CD4-positive, alpha-beta memory T cell (primary cell): ENCODE measurements at regions not wholly inside any gene's neighbourhood (a gene's known extent, or its start where the extent isn't known, plus 50 kb on each side); places are given as distances from the start of the nearest gene placed in this dataset.

Experiments used
- CTCF ChIA-PET: fragments of 350-600 bp; sonication (Branson Sonifier 250); formaldehyde crosslinking; loops from one replicate; lab custom pipeline; 2021; ENCODE audit warnings: inconsistent platforms; ENCODE audit not compliant: partially characterized antibody; lab: Charles Lee
- POLR2A ChIA-PET: fragments of 350-600 bp; sonication (Branson Sonifier 250); formaldehyde crosslinking; loops from one replicate; lab custom pipeline; 2021; ENCODE audit not compliant: partially characterized antibody; lab: Charles Lee
- DNase-seq, 5 donors: peaks; one replicate each; pipeline versions ENCODE4 v3.0.0 to v3.0.0-alpha.2; 2020 to 2022; ENCODE audit warnings: mixed read lengths in 1 of 5
- H3K27ac ChIP-seq: one replicate; pipeline ENCODE4 v1.7.0; 2013; ENCODE audit warnings: low read depth, low read length
- H3K27me3 ChIP-seq: 2 replicates; pipeline ENCODE4 v1.7.0; 2013; ENCODE audit warnings: mild to moderate bottlenecking, low read length, moderate library complexity; ENCODE audit not compliant: insufficient read depth
- H3K36me3 ChIP-seq: 2 replicates; pipeline ENCODE4 v1.7.0; 2013; ENCODE audit warnings: mild to moderate bottlenecking, low read length, moderate library complexity; ENCODE audit not compliant: insufficient read depth
- H3K4me1 ChIP-seq: 2 replicates; pipeline ENCODE4 v1.7.0; 2013; ENCODE audit warnings: mild to moderate bottlenecking, low read length, moderate library complexity; ENCODE audit not compliant: insufficient read depth
- H3K4me3 ChIP-seq, 2 donors: one replicate each; pipeline ENCODE4 v1.7.0; 2013; ENCODE audit warnings: low read length in 2 of 2, mild to moderate bottlenecking in 1 of 2
- H3K9me3 ChIP-seq, 2 donors: one replicate each; pipeline ENCODE4 v1.7.0; 2013; ENCODE audit warnings: low read length in 2 of 2, control low read depth in 1 of 2; ENCODE audit not compliant: control insufficient read depth in 1 of 2
- H3K27ac Mint-ChIP-seq, 7 donors: one replicate each; pipeline ENCODE4 v1.8.0; 2020 to 2021; ENCODE audit warnings: mixed read lengths in 7 of 7, mild to moderate bottlenecking in 6 of 7, inconsistent platforms in 3 of 7, moderate library complexity in 3 of 7
- H3K27me3 Mint-ChIP-seq, 2 donors: one replicate each; pipeline ENCODE4 v1.8.0; 2020 to 2021; ENCODE audit warnings: mixed read lengths in 2 of 2
- H3K36me3 Mint-ChIP-seq, 2 donors: one replicate each; pipeline ENCODE4 v1.8.0; 2020 to 2021; ENCODE audit warnings: mixed read lengths in 2 of 2, inconsistent platforms in 1 of 2, mild to moderate bottlenecking in 1 of 2
- H3K4me1 Mint-ChIP-seq, 4 donors: one replicate each; pipeline ENCODE4 v1.8.0; 2020 to 2021; ENCODE audit warnings: mixed read lengths in 4 of 4, mild to moderate bottlenecking in 1 of 4
- H3K4me3 Mint-ChIP-seq, 8 donors: one replicate each; pipeline ENCODE4 v1.8.0; 2020 to 2021; ENCODE audit warnings: mixed read lengths in 8 of 8, mild to moderate bottlenecking in 7 of 8, moderate library complexity in 6 of 8, inconsistent platforms in 3 of 8
- H3K9me3 Mint-ChIP-seq, 8 donors: one replicate each; pipeline ENCODE4 v1.8.0; 2020 to 2021; ENCODE audit warnings: mixed read lengths in 8 of 8, mild to moderate bottlenecking in 5 of 8, inconsistent platforms in 3 of 8, moderate library complexity in 1 of 8
- intact Hi-C: fragments of 100-400 bp; cut with micrococcal nuclease; formaldehyde crosslinking; loops from one replicate; pipeline ENCODE4 v1.15.1; 2023

DNA sequence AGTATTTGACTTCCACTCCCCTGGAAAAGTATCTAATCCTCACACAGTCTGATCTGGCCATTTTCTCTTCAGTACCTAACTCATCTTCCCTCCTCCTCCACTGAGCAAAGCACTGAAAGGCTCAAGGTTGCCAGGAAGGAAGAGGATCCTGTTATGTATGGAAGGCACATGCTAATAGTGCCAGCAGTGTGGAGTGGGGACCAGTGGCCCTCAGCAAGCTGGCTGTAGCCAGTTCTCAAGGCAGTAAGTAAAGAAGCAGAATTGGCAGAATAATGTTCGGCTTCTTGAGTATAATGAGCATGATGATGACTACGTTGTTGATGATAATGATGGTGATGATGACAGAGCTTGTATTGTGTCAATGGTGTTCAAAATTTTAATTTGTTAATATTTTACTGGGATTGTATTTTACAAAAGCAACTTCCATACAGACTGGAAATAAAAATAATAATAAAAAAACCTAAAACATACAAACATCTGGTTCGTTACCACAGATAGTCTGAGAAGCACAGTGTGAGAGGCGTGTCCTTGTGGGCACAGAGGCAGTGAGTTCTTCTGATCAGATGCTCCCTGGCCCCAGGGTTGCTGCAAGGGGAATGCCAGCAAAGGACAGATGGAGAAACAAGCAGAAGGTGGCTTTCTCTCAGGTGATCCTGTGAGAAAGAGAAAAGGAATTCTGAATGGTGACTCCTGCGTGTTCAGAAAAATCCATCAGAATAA, 528.8 kb downstream of the CMPK2 start:
- Mint-ChIP-seq H3K36me3 (no peaks in the 10 kb centered on the region), H3K27me3 (no peaks in the 10 kb centered on the region), H3K27ac (no peak overlapping the region), H3K9me3 (peaks cover 0 to 6% (median 2%) of the 10 kb centered on the region in 8 donors), H3K4me1 (no peaks in the 10 kb centered on the region), H3K4me3 (no peak overlapping the region)
- intact Hi-C loops: no loop called here
- POLR2A ChIA-PET: no interaction called here
- H3K27me3 ChIP-seq: no peaks in the 10 kb centered on the region
- CTCF ChIA-PET: no interaction called here
- no peaks in the 10 kb centered on the region for H3K36me3 ChIP-seq
- no peak overlapping the region for H3K4me3 ChIP-seq
- H3K9me3 ChIP-seq: no peaks in the 10 kb centered on the region
- no peak overlapping the region for H3K27ac ChIP-seq
- DNase-seq: no peak
- H3K4me1 ChIP-seq: no peaks in the 10 kb centered on the region

DNA sequence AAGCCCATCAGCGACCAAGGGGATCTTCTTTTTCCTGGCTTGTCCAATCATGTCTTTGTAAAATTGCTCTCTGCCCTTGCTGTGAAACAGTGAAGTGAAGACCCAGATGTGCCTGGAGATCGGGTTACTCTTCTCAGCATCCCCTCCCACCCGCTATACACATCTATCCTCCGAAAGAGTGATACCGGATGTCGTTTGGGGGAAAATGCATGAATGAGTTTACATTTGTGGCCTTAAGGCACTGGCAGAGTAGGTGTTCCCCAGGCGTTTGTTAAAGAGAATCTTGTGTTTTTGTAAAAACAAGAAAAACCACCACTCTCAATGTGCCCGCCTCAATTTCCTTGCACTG, 528.3 kb downstream of the CMPK2 start:
- Mint-ChIP-seq H3K36me3 (no peaks in the 10 kb centered on the region), H3K27ac (peak overlapping the region in 1 of 7 donors; percentile 43), H3K9me3 (peaks cover 0 to 6% (median 2%) of the 10 kb centered on the region in 8 donors), H3K27me3 (no peaks in the 10 kb centered on the region), H3K4me1 (no peaks in the 10 kb centered on the region), H3K4me3 (no peak overlapping the region)
- H3K4me3 ChIP-seq: no peak overlapping the region
- intact Hi-C loops: no loop called here
- H3K36me3 ChIP-seq: no peaks in the 10 kb centered on the region
- no peak overlapping the region for H3K27ac ChIP-seq
- no peaks in the 10 kb centered on the region for H3K4me1 ChIP-seq
- ChIA-PET CTCF (no interaction called here), POLR2A (no interaction called here)
- H3K27me3 ChIP-seq: no peaks in the 10 kb centered on the region
- DNase-seq: no peak
- no peaks in the 10 kb centered on the region for H3K9me3 ChIP-seq

DNA sequence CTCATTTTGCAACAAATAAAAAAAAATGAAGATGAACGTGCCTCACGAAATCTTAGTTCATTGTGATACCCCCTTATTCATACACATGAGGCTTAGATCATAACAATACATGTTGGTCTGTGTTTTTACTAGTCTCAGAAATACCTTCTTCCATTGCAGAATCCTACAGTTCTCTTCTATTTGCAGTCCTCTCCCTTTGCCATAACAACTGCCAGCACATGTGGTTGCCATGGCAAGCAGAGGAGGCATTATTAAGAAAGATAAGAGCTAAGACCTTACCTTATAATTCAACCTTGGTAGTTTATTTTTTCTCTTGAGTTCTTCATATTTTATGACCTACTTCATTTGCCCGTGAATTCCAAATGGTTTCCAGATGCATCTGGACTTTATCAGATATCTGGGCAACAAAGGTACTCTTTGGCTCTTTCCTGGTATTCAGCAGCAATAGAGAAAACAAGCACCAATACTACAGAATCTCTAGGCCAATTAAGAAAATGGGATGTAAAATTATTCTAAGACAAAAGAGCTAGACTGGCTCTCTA, 524.0 kb downstream of the CMPK2 start:
- H3K9me3 Mint-ChIP-seq: peaks cover 0 to 8% (median 4%) of the 10 kb centered on the region in 8 donors
- no peak overlapping the region for H3K4me3 Mint-ChIP-seq
- H3K4me1 Mint-ChIP-seq: no peaks in the 10 kb centered on the region
- H3K27ac Mint-ChIP-seq: no peak overlapping the region
- no peak overlapping the region for H3K4me3 ChIP-seq
- H3K36me3 Mint-ChIP-seq: no peaks in the 10 kb centered on the region
- no peaks in the 10 kb centered on the region for H3K27me3 ChIP-seq
- no peaks in the 10 kb centered on the region for H3K4me1 ChIP-seq
- intact Hi-C loops: no loop called here
- no peaks in the 10 kb centered on the region for H3K9me3 ChIP-seq
- ChIA-PET POLR2A (no interaction called here), CTCF (no interaction called here)
- no peaks in the 10 kb centered on the region for H3K27me3 Mint-ChIP-seq
- no peaks in the 10 kb centered on the region for H3K36me3 ChIP-seq
- H3K27ac ChIP-seq: no peak overlapping the region
- no peak for DNase-seq

DNA sequence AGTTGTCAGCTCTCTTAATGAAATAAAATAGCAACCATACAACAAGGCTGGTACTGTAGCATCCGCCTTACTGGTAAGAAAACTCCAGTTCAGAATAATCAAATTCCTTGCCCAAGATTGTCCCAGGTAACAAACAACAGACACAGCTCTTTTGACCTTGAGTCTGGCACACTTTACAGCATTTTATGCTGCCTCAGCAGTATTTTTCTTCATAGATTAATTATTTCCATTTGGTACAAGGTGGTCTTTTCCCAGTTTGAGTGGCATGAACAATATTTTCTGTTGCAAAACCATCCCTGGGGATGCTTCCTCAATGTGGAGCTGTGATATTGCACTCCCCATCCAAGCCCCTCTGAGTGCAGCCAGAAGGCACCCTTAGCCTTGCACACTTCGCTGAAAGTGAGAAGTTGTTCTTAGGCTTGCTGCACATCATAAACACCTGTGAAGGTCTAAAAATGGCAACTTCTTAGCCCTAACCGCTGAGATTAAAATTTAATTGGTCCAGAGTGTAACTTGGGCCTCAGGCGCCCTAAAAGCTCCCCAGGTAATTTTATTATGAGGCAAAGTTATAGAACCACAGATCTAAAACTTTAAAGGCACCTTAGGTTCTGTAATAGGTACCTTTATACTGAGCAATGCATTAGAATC, 523.3 kb downstream of the CMPK2 start:
- no peak overlapping the region for H3K27ac Mint-ChIP-seq
- Histone ChIP-seq H3K27me3 (no peaks in the 10 kb centered on the region), H3K36me3 (no peaks in the 10 kb centered on the region), H3K9me3 (no peaks in the 10 kb centered on the region), H3K4me1 (no peaks in the 10 kb centered on the region), H3K4me3 (no peak overlapping the region), H3K27ac (no peak overlapping the region)
- ChIA-PET CTCF (no interaction called here), POLR2A (no interaction called here)
- peaks cover 0 to 8% (median 4%) of the 10 kb centered on the region in 8 donors for H3K9me3 Mint-ChIP-seq
- H3K36me3 Mint-ChIP-seq: no peaks in the 10 kb centered on the region
- H3K4me3 Mint-ChIP-seq: no peak overlapping the region
- intact Hi-C loops: no loop called here
- H3K4me1 Mint-ChIP-seq: no peaks in the 10 kb centered on the region
- no peak for DNase-seq
- no peaks in the 10 kb centered on the region for H3K27me3 Mint-ChIP-seq

DNA sequence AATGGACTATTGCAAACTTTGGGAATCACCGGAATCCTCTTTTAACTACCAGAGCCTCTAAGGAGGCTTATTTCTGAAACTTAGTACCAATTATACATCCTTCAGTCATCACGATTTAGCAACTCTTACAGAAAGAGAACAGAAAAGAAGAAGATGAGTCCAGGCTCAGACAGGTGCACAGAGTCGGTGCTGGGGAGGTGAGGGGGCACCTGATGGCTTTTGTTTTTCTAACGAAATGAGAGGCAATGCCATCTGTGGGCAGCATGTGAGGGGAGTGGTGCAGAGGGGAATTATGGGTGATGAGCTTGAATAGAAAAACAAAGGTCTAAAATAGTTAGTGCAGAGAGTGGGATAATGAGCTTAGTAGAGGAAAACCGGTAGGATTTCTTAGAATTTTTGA, 522.6 kb downstream of the CMPK2 start:
- no peak for DNase-seq
- Histone ChIP-seq H3K27me3 (no peaks in the 10 kb centered on the region), H3K4me3 (no peak overlapping the region), H3K4me1 (no peaks in the 10 kb centered on the region), H3K9me3 (no peaks in the 10 kb centered on the region), H3K36me3 (no peaks in the 10 kb centered on the region), H3K27ac (no peak overlapping the region)
- peaks cover 0 to 8% (median 3%) of the 10 kb centered on the region in 8 donors for H3K9me3 Mint-ChIP-seq
- no peak overlapping the region for H3K27ac Mint-ChIP-seq
- no peaks in the 10 kb centered on the region for H3K27me3 Mint-ChIP-seq
- no peaks in the 10 kb centered on the region for H3K4me1 Mint-ChIP-seq
- H3K4me3 Mint-ChIP-seq: no peak overlapping the region
- ChIA-PET CTCF (no interaction called here), POLR2A (no interaction called here)
- H3K36me3 Mint-ChIP-seq: no peaks in the 10 kb centered on the region
- intact Hi-C loops: no loop called here

DNA sequence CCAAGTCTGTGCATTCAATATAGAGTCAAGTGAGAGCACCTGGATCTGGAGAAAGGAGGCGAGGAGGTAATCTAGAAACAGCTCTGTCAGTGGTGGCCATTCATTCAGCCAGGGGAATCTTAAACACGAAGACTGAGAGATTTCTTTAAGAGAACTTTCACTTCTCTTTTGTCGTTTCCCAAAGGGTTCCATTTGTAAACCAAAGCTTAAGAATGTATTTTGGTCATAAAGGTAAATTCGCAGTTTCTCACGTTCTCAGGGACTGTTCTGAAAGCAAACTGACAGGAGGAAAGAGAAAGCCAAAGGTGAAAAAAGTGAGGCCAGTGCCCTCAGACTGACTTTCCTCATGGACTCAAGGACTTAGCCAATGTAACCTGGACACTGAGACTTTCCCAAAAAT, 513.5 kb downstream of the CMPK2 start:
- no peaks in the 10 kb centered on the region for H3K9me3 ChIP-seq
- Mint-ChIP-seq H3K36me3 (no peaks in the 10 kb centered on the region), H3K9me3 (peaks cover 0 to 6% (median 0%) of the 10 kb centered on the region in 8 donors), H3K4me3 (no peak overlapping the region), H3K27me3 (no peaks in the 10 kb centered on the region), H3K4me1 (no peaks in the 10 kb centered on the region), H3K27ac (no peak overlapping the region)
- CTCF ChIA-PET: no interaction called here
- POLR2A ChIA-PET: no interaction called here
- no peak overlapping the region for H3K4me3 ChIP-seq
- H3K27ac ChIP-seq: no peak overlapping the region
- no peaks in the 10 kb centered on the region for H3K36me3 ChIP-seq
- H3K4me1 ChIP-seq: no peaks in the 10 kb centered on the region
- no peaks in the 10 kb centered on the region for H3K27me3 ChIP-seq
- intact Hi-C loops: no loop called here
- DNase-seq: no peak

DNA sequence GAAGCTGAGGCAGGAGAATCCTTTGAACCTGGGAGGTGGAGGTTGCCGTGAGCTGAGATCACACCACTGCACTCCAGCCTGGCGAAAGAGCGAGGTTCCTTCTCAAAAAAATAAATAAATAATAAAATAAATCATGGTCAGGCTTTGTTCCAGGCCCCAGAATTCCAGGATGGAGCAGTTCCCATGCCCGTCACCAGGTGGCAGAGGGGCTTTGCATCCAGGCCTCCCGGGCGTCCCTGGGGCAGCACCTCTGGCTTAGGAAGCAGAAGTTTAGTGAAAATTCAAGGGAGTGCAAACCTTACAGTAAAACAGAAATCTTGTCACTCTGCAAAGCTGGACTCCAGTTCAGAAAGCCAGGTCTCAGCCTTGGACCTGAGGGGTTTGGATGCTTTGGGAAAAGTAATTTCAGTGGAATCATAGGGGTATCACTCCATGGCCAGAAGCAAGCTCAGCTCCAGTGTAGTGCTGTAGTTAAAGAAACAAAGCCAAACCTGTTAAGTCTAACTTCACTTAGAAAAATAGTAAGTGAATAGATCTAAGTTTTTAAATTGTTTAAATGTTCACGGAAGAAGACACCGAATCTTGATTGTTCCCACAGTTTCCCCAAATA, 512.7 kb downstream of the CMPK2 start:
- Histone ChIP-seq H3K27ac (no peak overlapping the region), H3K9me3 (no peaks in the 10 kb centered on the region), H3K4me3 (no peak overlapping the region), H3K4me1 (no peaks in the 10 kb centered on the region), H3K36me3 (no peaks in the 10 kb centered on the region), H3K27me3 (no peaks in the 10 kb centered on the region)
- ChIA-PET POLR2A (no interaction called here), CTCF (no interaction called here)
- Mint-ChIP-seq H3K27me3 (no peaks in the 10 kb centered on the region), H3K4me1 (no peaks in the 10 kb centered on the region), H3K4me3 (no peak overlapping the region), H3K9me3 (peaks cover 0 to 6% (median 0%) of the 10 kb centered on the region in 8 donors), H3K36me3 (no peaks in the 10 kb centered on the region), H3K27ac (no peak overlapping the region)
- DNase-seq: no peak
- intact Hi-C loops: no loop called here
